HG02678 (cell line): ENCODE measurements at regions not wholly inside any gene's neighbourhood (a gene's known extent, or its start where the extent isn't known, plus 50 kb on each side); places are given as distances from the start of the nearest gene placed in this dataset.
"Not testable (repeated sequence)": the region's sequence is repeated elsewhere in the genome, so short reads cannot be mapped to it uniquely, and the experiment has no call there.

ENCODE experiments used
- ATAC-seq: cut with Tn5 transposase; IDR thresholded peaks from one replicate; pipeline ENCODE4 v1.9.1; 2021; ENCODE audit warnings: mild to moderate bottlenecking, moderate library complexity; ENCODE audit not compliant: unreplicated experiment

- ATAC-seq, result no peak
Observed at GRCh38 chr21:14058566-14058965, 152.2 kb downstream of the LIPI start.

- not testable (repeated sequence) for ATAC-seq
Observed at GRCh38 chr21:14057841-14058481, 152.8 kb downstream of the LIPI start.

GRCh38 chr21:14057313-14057712 lies 153.4 kb downstream of the LIPI start:
- no peak for ATAC-seq

- no peak for ATAC-seq
Observed at GRCh38 chr21:14056771-14057191, 154.0 kb downstream of the LIPI start.

- not testable (repeated sequence) for ATAC-seq
Observed at GRCh38 chr21:14055746-14056515, 154.8 kb downstream of the LIPI start.

GRCh38 chr21:14054682-14055081 lies 156.1 kb downstream of the LIPI start:
- ATAC-seq, result no peak

- no peak for ATAC-seq
Observed at GRCh38 chr21:14050121-14050520, 160.6 kb downstream of the LIPI start.

- ATAC-seq, result no peak
Observed at GRCh38 chr21:14046401-14046800, 164.4 kb downstream of the LIPI start.

GRCh38 chr21:14040386-14040785 lies 170.4 kb downstream of the LIPI start:
- no peak for ATAC-seq

- not testable (repeated sequence) for ATAC-seq
Observed at GRCh38 chr21:14028619-14029018, 182.1 kb downstream of the LIPI start.

- peak; percentile 100 for ATAC-seq
Observed at GRCh38 chr21:14027235-14027869, 183.4 kb downstream of the LIPI start.

- ATAC-seq, result not testable (repeated sequence)
Observed at GRCh38 chr21:14020108-14020507, 190.6 kb downstream of the LIPI start.

GRCh38 chr21:14015841-14016240 lies 194.9 kb downstream of the LIPI start:
- not testable (repeated sequence) for ATAC-seq

GRCh38 chr21:14013623-14014498 lies 196.9 kb downstream of the LIPI start:
- ATAC-seq, result not testable (repeated sequence)

- no peak for ATAC-seq
Observed at GRCh38 chr21:14013056-14013603, 197.6 kb downstream of the LIPI start.

- no peak for ATAC-seq
Observed at GRCh38 chr21:14012409-14012808, 198.3 kb downstream of the LIPI start.

- not testable (repeated sequence) for ATAC-seq
Observed at GRCh38 chr21:14011751-14012150, 199.0 kb downstream of the LIPI start.

GRCh38 chr21:14011149-14011548 lies 199.6 kb downstream of the LIPI start:
- not testable (repeated sequence) for ATAC-seq

GRCh38 chr21:14010729-14011128 lies 200.0 kb downstream of the LIPI start:
- ATAC-seq, result no peak

GRCh38 chr21:14009990-14010389 lies 200.8 kb downstream of the LIPI start:
- not testable (repeated sequence) for ATAC-seq
